CD14-positive monocyte (primary cell): ENCODE measurements at regions not wholly inside any gene's neighbourhood (a gene's known extent, or its start where the extent isn't known, plus 50 kb on each side); places are given as distances from the start of the nearest gene placed in this dataset.

ENCODE experiments used
- DNase-seq, 3 donors: peaks; one replicate each; pipeline ENCODE4 v3.0.0-alpha.2; 2011 to 2022
- H2AFZ ChIP-seq: 2 replicates; pipeline ENCODE4 v1.6.0; 2012; ENCODE audit warnings: mild to moderate bottlenecking, low read depth, low read length, inconsistent platforms; ENCODE audit not compliant: insufficient read depth, poor library complexity, severe bottlenecking
- H3K27ac ChIP-seq, 2 donors: 1 replicate in 1 of 2; 2 replicates in 1 of 2; pipeline ENCODE4 v1.5.1; 2012 to 2013; ENCODE audit warnings: low read length in 2 of 2, control low read depth in 1 of 2, inconsistent platforms in 1 of 2, low read depth in 1 of 2, mild to moderate bottlenecking in 1 of 2
- H3K27me3 ChIP-seq, 2 donors: one replicate each; pipeline versions ENCODE4 v1.6.0 to v1.6.1; 2011 to 2013; ENCODE audit warnings: low read length in 2 of 2; ENCODE audit not compliant: control insufficient read depth in 2 of 2, insufficient read depth in 2 of 2
- H3K36me3 ChIP-seq, 2 donors: replicated peaks in 1 of 2; 1 replicate in 1 of 2; 2 replicates in 1 of 2; pipeline versions ENCODE4 v1.5.1 to v1.6.1; 2012 to 2013; ENCODE audit warnings: low read length in 2 of 2, control low read depth in 1 of 2, inconsistent platforms in 1 of 2, mild to moderate bottlenecking in 1 of 2; ENCODE audit not compliant: insufficient read depth in 2 of 2, control insufficient read depth in 1 of 2
- H3K4me1 ChIP-seq, 2 donors: 1 replicate in 1 of 2; 2 replicates in 1 of 2; pipeline versions ENCODE4 v1.5.1 to v1.6.1; 2012 to 2013; ENCODE audit warnings: low read length in 2 of 2, control low read depth in 1 of 2, inconsistent platforms in 1 of 2, mild to moderate bottlenecking in 1 of 2, moderate library complexity in 1 of 2; ENCODE audit not compliant: insufficient read depth in 2 of 2, control insufficient read depth in 1 of 2
- H3K4me2 ChIP-seq: replicated peaks from 2 replicates; pipeline ENCODE3; 2012; ENCODE audit warnings: low read length, moderate library complexity, mild to moderate bottlenecking; ENCODE audit not compliant: poor library complexity, severe bottlenecking; ENCODE audit errors: extremely low read depth
- H3K4me3 ChIP-seq, 3 experiments: fragments of 200-600 bp in 1 of 3; sonication (generic) in 1 of 3; replicated peaks in 1 of 3; 1 replicate in 2 of 3; 2 replicates in 1 of 3; pipeline ENCODE4 v1.5.1; 2011 to 2013; ENCODE audit warnings: low read length in 3 of 3, mild to moderate bottlenecking in 3 of 3, control low read depth in 2 of 3, low read depth in 2 of 3, inconsistent platforms in 1 of 3, moderate library complexity in 1 of 3
- H3K79me2 ChIP-seq: 2 replicates; pipeline ENCODE4 v1.6.0; 2012; ENCODE audit warnings: mild to moderate bottlenecking, control low read depth, inconsistent platforms, low read length, moderate library complexity; ENCODE audit not compliant: insufficient read depth
- H3K9ac ChIP-seq: 2 replicates; pipeline ENCODE4 v1.6.0; 2017; ENCODE audit warnings: low read length, mild to moderate bottlenecking; ENCODE audit not compliant: insufficient read depth, poor library complexity, severe bottlenecking
- H3K9me3 ChIP-seq, 2 donors: replicated peaks in 1 of 2; 1 replicate in 1 of 2; 2 replicates in 1 of 2; pipeline versions ENCODE4 v1.5.1 to v1.6.1; 2012 to 2013; ENCODE audit warnings: low read length in 2 of 2, control low read depth in 1 of 2; ENCODE audit not compliant: control insufficient read depth in 1 of 2, insufficient read depth in 1 of 2
- H4K20me1 ChIP-seq: 2 replicates; pipeline ENCODE4 v1.6.0; 2012; ENCODE audit warnings: mild to moderate bottlenecking, low read length, control low read depth, moderate library complexity; ENCODE audit not compliant: insufficient read depth
- H3K27ac Mint-ChIP-seq, 7 donors: one replicate each; pipeline ENCODE4 v1.8.0; 2020; ENCODE audit warnings: mild to moderate bottlenecking in 7 of 7, mixed read lengths in 7 of 7, moderate library complexity in 6 of 7, inconsistent platforms in 2 of 7
- H3K27me3 Mint-ChIP-seq, 3 donors: one replicate each; pipeline ENCODE4 v1.8.0; 2021 to 2022; ENCODE audit warnings: low read depth in 3 of 3, mild to moderate bottlenecking in 3 of 3, mixed read lengths in 3 of 3, moderate library complexity in 3 of 3, inconsistent platforms in 1 of 3
- H3K36me3 Mint-ChIP-seq, 2 donors: one replicate each; pipeline ENCODE4 v1.8.0; 2020; ENCODE audit warnings: mixed read lengths in 2 of 2, inconsistent platforms in 1 of 2, mild to moderate bottlenecking in 1 of 2
- H3K4me1 Mint-ChIP-seq: one replicate; pipeline ENCODE4 v1.8.0; 2020; ENCODE audit warnings: mild to moderate bottlenecking, mixed read lengths
- H3K4me3 Mint-ChIP-seq, 2 donors: one replicate each; pipeline ENCODE4 v1.8.0; 2020; ENCODE audit warnings: mild to moderate bottlenecking in 2 of 2, mixed read lengths in 2 of 2, moderate library complexity in 1 of 2
- H3K9me3 Mint-ChIP-seq, 7 donors: one replicate each; pipeline ENCODE4 v1.8.0; 2020 to 2022; ENCODE audit warnings: mixed read lengths in 7 of 7, mild to moderate bottlenecking in 6 of 7, moderate library complexity in 6 of 7, inconsistent platforms in 2 of 7
- CTCF ChIP-seq: fragments of 200-600 bp; IDR thresholded peaks from one replicate; pipeline ENCODE4 v1.8.0; 2022; ENCODE audit warnings: antibody characterized with exemption, mild to moderate bottlenecking
- WGBS: methylation state at CpG from one replicate; pipeline ENCODE4 v1.1.5; 2013; ENCODE audit warnings: missing lambda C conversion rate; ENCODE audit not compliant: insufficient coverage; 5-methylcytosine and 5-hydroxymethylcytosine counted together
- intact Hi-C, 2 donors: fragments of 100-400 bp; cut with micrococcal nuclease; formaldehyde crosslinking; loops; one replicate each; pipeline versions ENCODE4 v1.15.0 to v1.15.1; 2023

GRCh38 chr15:81916451-81916850, 129.4 kb downstream of the MEX3B start:
- H3K4me1 ChIP-seq, result no peaks in the 10 kb centered on the region
- peaks cover 0 to 2% (median 0%) of the 10 kb centered on the region in 3 donors for H3K27me3 Mint-ChIP-seq
- TF ChIP-seq CTCF, result no peak
- H3K4me1 Mint-ChIP-seq, result no peaks in the 10 kb centered on the region
- no peak overlapping the region for H3K9ac ChIP-seq
- DNase-seq, result no peak
- intact Hi-C loops, result no loop called here
- no peaks in the 10 kb centered on the region for H3K27me3 ChIP-seq
- H3K79me2 ChIP-seq, result no peaks in the 10 kb centered on the region
- H3K4me3 Mint-ChIP-seq, result no peak overlapping the region
- H3K36me3 Mint-ChIP-seq, result no peaks in the 10 kb centered on the region
- H3K27ac ChIP-seq, result no peak overlapping the region
- H4K20me1 ChIP-seq, result no peaks in the 10 kb centered on the region
- H2AFZ ChIP-seq, result no peak overlapping the region
- no peak overlapping the region for H3K4me2 ChIP-seq
- H3K27ac Mint-ChIP-seq, result no peak overlapping the region
- H3K36me3 ChIP-seq, result no peaks in the 10 kb centered on the region
- H3K9me3 ChIP-seq, result peaks cover 22 to 36% of the 10 kb centered on the region in 2 donors
- no peak overlapping the region for H3K4me3 ChIP-seq
- peaks cover 22 to 39% (median 34%) of the 10 kb centered on the region in 7 donors for H3K9me3 Mint-ChIP-seq

- H3K9me3 ChIP-seq, result peaks cover 22 to 36% of the 10 kb centered on the region in 2 donors
- no peaks in the 10 kb centered on the region for H3K79me2 ChIP-seq
- no CpG with 5 or more reads among the region's 5 CpGs for WGBS
- Mint-ChIP-seq H3K9me3 (peaks cover 22 to 39% (median 30%) of the 10 kb centered on the region in 7 donors), H3K4me3 (no peak overlapping the region), H3K27ac (no peak overlapping the region), H3K27me3 (peaks cover 0 to 2% (median 0%) of the 10 kb centered on the region in 3 donors), H3K36me3 (no peaks in the 10 kb centered on the region), H3K4me1 (no peaks in the 10 kb centered on the region)
- no peaks in the 10 kb centered on the region for H3K4me1 ChIP-seq
- no peaks in the 10 kb centered on the region for H3K36me3 ChIP-seq
- DNase-seq, result no peak
- no peaks in the 10 kb centered on the region for H4K20me1 ChIP-seq
- no peak overlapping the region for H3K4me3 ChIP-seq
- no peak overlapping the region for H2AFZ ChIP-seq
- no peak for TF ChIP-seq CTCF
- no peaks in the 10 kb centered on the region for H3K27me3 ChIP-seq
- no peak overlapping the region for H3K9ac ChIP-seq
- intact Hi-C loops, result no loop called here
- no peak overlapping the region for H3K4me2 ChIP-seq
- no peak overlapping the region for H3K27ac ChIP-seq
Measured at GRCh38 chr15:81915990-81916389, 129.8 kb downstream of the MEX3B start.
